ENCODE measurements at regions not wholly inside any gene's neighbourhood (a gene's known extent, or its start where the extent isn't known, plus 50 kb on each side); places are given as distances from the start of the nearest gene placed in this dataset.

- H3K4me3 ChIP-seq (ENCODE audit: low read depth, low read length, poor library complexity, severe bottlenecking) = no peak overlapping the region
These were observed 288.5 kb upstream of the POU3F1 start for GRCh38 chr1:38334930-38335592.

GRCh38 chr1:38332649-38333310 lies 286.2 kb upstream of the POU3F1 start:
- no peaks in the 10 kb centered on the region for H3K9me2 ChIP-seq (ENCODE audit: low read depth, low read length)
- H3K27me3 ChIP-seq (ENCODE audit: insufficient read depth, low read length) = no peaks in the 10 kb centered on the region
- H3F3A ChIP-seq (ENCODE audit: insufficient read depth, low read length) = no peaks in the 10 kb centered on the region
- no peak overlapping the region for H2AFZ ChIP-seq (ENCODE audit: low read length)
- TF ChIP-seq CTCF (IDR thresholded peaks at IDR 0.05; ENCODE audit: low read length) = no peak
- TF ChIP-seq EZH2 (IDR thresholded peaks at IDR 0.05; ENCODE audit: borderline replicate concordance, low read length) = no peak
- no peaks in the 10 kb centered on the region for H3K36me3 ChIP-seq (ENCODE audit: insufficient read depth, low read length)
- H3K4me2 ChIP-seq (ENCODE audit: low read length) = no peak overlapping the region
- no peak overlapping the region for H3K27ac ChIP-seq (ENCODE audit: low read depth, low read length, poor library complexity, severe bottlenecking)
- H3K4me3 ChIP-seq (ENCODE audit: low read depth, low read length, poor library complexity, severe bottlenecking) = no peak overlapping the region
- H3K9ac ChIP-seq (ENCODE audit: low read length) = no peak overlapping the region
- no peaks in the 10 kb centered on the region for H3K79me2 ChIP-seq (ENCODE audit: insufficient read depth, low read length)
- no peaks in the 10 kb centered on the region for H4K20me1 ChIP-seq (ENCODE audit: insufficient read depth, low read length)
- no peaks in the 10 kb centered on the region for H3K4me1 ChIP-seq (ENCODE audit: insufficient read depth, low read length, severe bottlenecking)
- no peaks in the 10 kb centered on the region for H3K9me3 ChIP-seq (ENCODE audit: low read length)

More at GRCh38 chr1:38334930-38335592, 288.5 kb upstream of the POU3F1 start:
- no peaks in the 10 kb centered on the region for H3K9me2 ChIP-seq (ENCODE audit: low read depth, low read length)
- H3F3A ChIP-seq (ENCODE audit: insufficient read depth, low read length) = no peaks in the 10 kb centered on the region
- no peaks in the 10 kb centered on the region for H3K36me3 ChIP-seq (ENCODE audit: insufficient read depth, low read length)
- no peak overlapping the region for H3K27ac ChIP-seq (ENCODE audit: low read depth, low read length, poor library complexity, severe bottlenecking)
- H3K79me2 ChIP-seq (ENCODE audit: insufficient read depth, low read length) = no peaks in the 10 kb centered on the region
- no peak overlapping the region for H2AFZ ChIP-seq (ENCODE audit: low read length)
- H4K20me1 ChIP-seq (ENCODE audit: insufficient read depth, low read length) = no peaks in the 10 kb centered on the region
- no peaks in the 10 kb centered on the region for H3K27me3 ChIP-seq (ENCODE audit: insufficient read depth, low read length)
- no peaks in the 10 kb centered on the region for H3K9me3 ChIP-seq (ENCODE audit: low read length)
- no peak for TF ChIP-seq CTCF (IDR thresholded peaks at IDR 0.05; ENCODE audit: low read length)
- no peak for TF ChIP-seq EZH2 (IDR thresholded peaks at IDR 0.05; ENCODE audit: borderline replicate concordance, low read length)
- H3K4me2 ChIP-seq (ENCODE audit: low read length) = no peak overlapping the region
- no peaks in the 10 kb centered on the region for H3K4me1 ChIP-seq (ENCODE audit: insufficient read depth, low read length, severe bottlenecking)
- H3K9ac ChIP-seq (ENCODE audit: low read length) = no peak overlapping the region

GRCh38 chr1:38331496-38332210 lies 285.1 kb upstream of the POU3F1 start:
- H3K4me2 ChIP-seq (ENCODE audit: low read length) = no peak overlapping the region
- H3K4me3 ChIP-seq (ENCODE audit: low read depth, low read length, poor library complexity, severe bottlenecking) = no peak overlapping the region
- no peaks in the 10 kb centered on the region for H3F3A ChIP-seq (ENCODE audit: insufficient read depth, low read length)
- H3K79me2 ChIP-seq (ENCODE audit: insufficient read depth, low read length) = no peaks in the 10 kb centered on the region
- no peaks in the 10 kb centered on the region for H3K9me3 ChIP-seq (ENCODE audit: low read length)
- TF ChIP-seq CTCF (IDR thresholded peaks at IDR 0.05; ENCODE audit: low read length) = no peak
- TF ChIP-seq EZH2 (IDR thresholded peaks at IDR 0.05; ENCODE audit: borderline replicate concordance, low read length) = no peak
- no peak overlapping the region for H3K9ac ChIP-seq (ENCODE audit: low read length)
- no peaks in the 10 kb centered on the region for H3K4me1 ChIP-seq (ENCODE audit: insufficient read depth, low read length, severe bottlenecking)
- no peak overlapping the region for H2AFZ ChIP-seq (ENCODE audit: low read length)
- H3K9me2 ChIP-seq (ENCODE audit: low read depth, low read length) = no peaks in the 10 kb centered on the region
- H4K20me1 ChIP-seq (ENCODE audit: insufficient read depth, low read length) = no peaks in the 10 kb centered on the region
- H3K27me3 ChIP-seq (ENCODE audit: insufficient read depth, low read length) = no peaks in the 10 kb centered on the region
- H3K27ac ChIP-seq (ENCODE audit: low read depth, low read length, poor library complexity, severe bottlenecking) = no peak overlapping the region
- no peaks in the 10 kb centered on the region for H3K36me3 ChIP-seq (ENCODE audit: insufficient read depth, low read length)

All from OCI-LY1 (cell line).